ENCODE measurements at regions not wholly inside any gene's neighbourhood (a gene's known extent, or its start where the extent isn't known, plus 50 kb on each side); places are given as distances from the start of the nearest gene placed in this dataset.

GRCh38 chr9:1179366-1179765 is 129.2 kb downstream of the DMRT2 start:
- no peak for TF ChIP-seq CTCF (IDR thresholded peaks at IDR 0.05)
- no peak for TF ChIP-seq POLR2A (IDR thresholded peaks at IDR 0.05)
- TF ChIP-seq EP300 (IDR thresholded peaks at IDR 0.05; ENCODE audit: low read depth), result no peak

All from transverse colon (tissue), 3 donors.